ENCODE measurements at regions not wholly inside any gene's neighbourhood (a gene's known extent, or its start where the extent isn't known, plus 50 kb on each side); places are given as distances from the start of the nearest gene placed in this dataset.

GRCh38 chr11:70535191-70535971 lies 137.1 kb downstream of the CTTN start:
- no peak for DNase-seq (ENCODE audit: low read depth)

- DNase-seq (ENCODE audit: low read depth), result no peak
These were observed 137.9 kb downstream of the CTTN start for GRCh38 chr11:70536051-70536877.

GRCh38 chr11:70537576-70538571 lies 139.5 kb downstream of the CTTN start:
- DNase-seq (ENCODE audit: low read depth), result no peak

- no peak for DNase-seq (ENCODE audit: low read depth)
These were observed 140.5 kb downstream of the CTTN start for GRCh38 chr11:70538641-70539359.

DNA sequence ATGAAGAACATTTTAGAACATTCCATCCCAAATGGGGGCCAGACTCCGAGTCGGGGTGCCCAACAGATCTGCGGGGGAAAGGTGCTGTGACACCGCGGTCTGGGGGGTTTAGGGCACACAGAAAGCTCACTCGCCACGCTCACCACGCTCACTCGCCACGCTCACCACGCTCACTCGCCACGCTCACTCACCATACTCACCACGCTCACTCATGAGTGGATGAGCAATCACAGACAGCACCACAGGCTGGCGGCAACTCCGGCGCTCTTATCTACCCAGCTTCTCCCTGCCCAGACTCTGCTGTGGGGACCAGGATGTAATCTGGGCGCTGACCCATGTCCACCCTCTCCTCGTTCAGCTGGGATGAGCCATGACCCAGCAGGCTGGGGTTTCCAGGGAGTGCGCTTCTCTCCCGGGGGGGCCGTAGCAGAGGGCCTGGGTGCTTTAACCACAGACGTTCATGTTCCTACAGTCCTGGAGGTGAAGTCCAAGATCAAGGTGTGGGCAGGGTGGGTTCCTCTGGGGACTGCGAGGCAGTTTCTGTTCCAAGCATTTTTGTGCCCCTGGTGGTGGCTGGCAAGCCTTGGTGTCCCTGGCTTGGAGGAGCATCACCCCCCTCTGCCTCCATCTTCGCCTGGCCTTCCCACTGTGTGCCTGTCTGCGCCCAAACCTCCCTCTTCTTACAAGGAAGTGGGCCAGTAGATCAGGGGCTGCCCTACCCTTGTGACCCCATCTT lies 141.2 kb downstream of the CTTN start:
- no peak for DNase-seq (ENCODE audit: low read depth)

GRCh38 chr11:70540196-70540595 lies 141.9 kb downstream of the CTTN start:
- no peak for DNase-seq (ENCODE audit: low read depth)

GRCh38 chr11:70541176-70541575 lies 142.8 kb downstream of the CTTN start:
- no peak for DNase-seq (ENCODE audit: low read depth)

DNA sequence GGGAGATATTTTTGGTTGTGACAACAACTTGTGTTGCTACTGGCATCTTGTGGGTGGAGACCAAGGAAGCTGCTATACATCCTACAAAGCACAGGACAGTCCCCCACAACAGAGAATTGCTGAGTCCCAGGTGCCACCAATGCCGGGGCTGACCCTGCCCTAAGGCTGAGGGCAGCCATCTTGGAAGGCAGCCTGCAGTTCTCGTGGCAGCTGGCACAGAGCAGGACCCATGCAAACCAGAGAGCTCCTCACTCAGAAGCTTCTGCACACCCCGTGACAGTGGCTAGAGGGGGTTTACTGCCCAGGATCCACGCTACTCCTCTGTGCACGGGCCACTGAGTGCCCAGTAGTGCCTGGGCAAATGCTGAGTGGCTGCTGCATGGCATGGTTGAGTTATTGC lies 143.4 kb downstream of the CTTN start:
- no peak for DNase-seq (ENCODE audit: low read depth)

- DNase-seq (ENCODE audit: low read depth), result no peak
These were observed 144.1 kb downstream of the CTTN start for GRCh38 chr11:70542406-70542805.

DNA sequence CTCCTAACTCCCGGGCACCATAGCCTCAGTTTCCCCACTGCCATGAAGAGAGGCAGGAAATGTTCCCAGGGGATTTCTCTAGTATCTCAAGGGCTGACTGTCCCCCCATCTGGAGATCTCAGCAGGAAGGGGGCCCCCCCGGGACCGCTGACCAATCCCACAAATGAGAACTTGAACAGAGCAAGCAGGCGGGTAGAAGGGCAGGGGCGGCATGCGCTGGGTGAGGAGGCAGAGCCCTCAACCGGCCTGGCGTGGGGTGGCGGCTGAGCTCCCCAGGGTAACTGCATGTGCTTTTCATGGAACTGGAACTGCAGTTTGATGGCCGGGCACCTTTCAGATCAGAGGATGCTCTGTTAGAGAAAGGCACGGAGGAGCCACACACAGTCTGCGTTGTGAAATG lies 144.5 kb downstream of the CTTN start:
- no peak for DNase-seq (ENCODE audit: low read depth)

- DNase-seq (ENCODE audit: low read depth), result no peak
These were observed 145.3 kb downstream of the CTTN start for GRCh38 chr11:70543611-70544010.

DNA sequence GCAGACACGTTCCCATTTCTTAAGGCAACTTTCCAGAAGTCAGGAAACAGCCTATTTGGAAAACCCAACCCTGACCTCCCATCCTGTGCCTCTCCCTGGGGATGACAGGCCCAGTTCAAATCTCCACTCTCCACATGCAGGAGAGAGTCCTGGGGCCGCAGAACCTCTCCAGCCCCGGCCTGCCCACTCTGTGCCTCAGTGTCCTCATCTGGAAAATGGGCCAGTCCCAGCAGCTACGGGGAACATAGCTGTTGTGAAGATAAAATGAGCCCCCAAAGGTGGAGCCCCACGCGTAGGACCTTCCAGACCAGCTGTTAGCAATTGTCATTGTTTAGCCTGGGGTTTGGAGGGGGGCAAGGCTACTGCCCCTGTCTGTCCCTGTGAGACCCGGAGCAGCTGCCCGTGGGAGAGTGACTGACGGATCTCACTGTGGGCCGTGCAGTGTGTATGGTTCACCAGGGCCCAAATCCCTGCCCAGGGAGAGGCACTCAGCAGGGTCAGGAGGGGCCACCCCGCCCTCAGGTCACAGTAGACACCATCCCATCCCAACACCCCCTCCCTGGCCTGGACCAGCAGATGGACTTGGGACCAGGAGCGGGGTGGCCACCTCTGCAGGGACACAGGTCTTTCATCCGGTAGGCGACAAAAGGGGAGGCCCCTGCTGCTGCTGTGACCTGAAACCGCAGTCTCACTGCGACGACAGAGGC lies 145.9 kb downstream of the CTTN start:
- no peak for DNase-seq (ENCODE audit: low read depth)

GRCh38 chr11:70544774-70545609 lies 146.7 kb downstream of the CTTN start:
- no peak for DNase-seq (ENCODE audit: low read depth)

GRCh38 chr11:70545610-70545912 lies 147.2 kb downstream of the CTTN start:
- DNase-seq (ENCODE audit: low read depth), result no peak

DNA sequence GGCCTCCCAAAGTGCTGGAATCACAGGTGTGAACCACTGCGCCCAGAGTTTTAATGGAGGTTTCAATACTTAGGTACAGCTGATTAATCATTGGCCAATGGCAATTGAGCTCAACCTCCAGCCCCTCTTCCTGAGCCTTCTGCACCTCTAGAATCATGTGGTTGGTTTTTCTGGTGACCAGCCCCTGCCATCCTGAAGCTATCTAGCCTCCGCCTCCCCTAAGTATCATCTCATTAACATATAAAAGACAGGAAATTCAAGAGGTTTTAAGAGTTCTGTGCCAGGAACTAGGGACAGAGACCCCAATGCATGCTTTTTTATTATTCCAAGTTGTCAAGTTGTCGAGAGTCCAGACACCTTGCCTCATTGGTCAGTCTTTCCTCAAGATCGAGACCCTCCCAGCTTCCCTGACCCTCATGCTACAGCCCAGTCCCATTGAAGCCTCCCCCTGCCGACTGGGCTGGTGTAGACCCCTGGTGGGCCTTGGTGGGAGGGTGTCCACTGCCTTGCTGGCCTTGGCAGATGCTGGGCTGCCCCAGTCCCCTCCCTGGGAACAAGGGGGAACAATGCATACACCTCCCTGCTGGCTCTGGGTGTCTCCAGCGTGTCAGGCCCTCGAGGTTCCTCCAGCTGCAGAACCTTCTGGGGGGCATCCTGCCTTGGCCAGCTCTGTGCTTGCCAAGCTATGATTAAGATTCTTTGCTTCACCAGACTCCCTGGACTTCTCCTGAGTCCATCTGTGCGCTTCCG lies 148.0 kb downstream of the CTTN start:
- DNase-seq (ENCODE audit: low read depth), result no peak

DNA sequence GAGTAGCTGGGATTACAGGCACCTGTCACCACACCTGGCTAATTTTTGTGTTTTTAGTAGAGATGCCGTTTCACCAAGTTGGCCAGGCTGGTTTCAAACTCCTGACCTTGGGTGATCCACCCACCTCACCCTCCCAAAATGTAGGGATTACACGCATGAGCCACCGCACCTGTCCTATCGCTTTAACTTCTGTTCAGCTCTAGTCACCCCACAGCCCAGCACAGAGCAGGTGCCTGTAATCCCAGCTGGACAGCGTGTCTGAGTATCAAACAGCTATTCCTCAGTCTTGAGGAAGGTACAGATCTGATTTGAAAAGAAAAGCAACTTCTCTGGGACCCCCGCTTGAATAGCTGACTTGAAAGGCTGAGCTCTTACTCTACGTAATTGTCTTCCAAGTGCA lies 149.1 kb downstream of the CTTN start:
- no peak for DNase-seq (ENCODE audit: low read depth)

DNA sequence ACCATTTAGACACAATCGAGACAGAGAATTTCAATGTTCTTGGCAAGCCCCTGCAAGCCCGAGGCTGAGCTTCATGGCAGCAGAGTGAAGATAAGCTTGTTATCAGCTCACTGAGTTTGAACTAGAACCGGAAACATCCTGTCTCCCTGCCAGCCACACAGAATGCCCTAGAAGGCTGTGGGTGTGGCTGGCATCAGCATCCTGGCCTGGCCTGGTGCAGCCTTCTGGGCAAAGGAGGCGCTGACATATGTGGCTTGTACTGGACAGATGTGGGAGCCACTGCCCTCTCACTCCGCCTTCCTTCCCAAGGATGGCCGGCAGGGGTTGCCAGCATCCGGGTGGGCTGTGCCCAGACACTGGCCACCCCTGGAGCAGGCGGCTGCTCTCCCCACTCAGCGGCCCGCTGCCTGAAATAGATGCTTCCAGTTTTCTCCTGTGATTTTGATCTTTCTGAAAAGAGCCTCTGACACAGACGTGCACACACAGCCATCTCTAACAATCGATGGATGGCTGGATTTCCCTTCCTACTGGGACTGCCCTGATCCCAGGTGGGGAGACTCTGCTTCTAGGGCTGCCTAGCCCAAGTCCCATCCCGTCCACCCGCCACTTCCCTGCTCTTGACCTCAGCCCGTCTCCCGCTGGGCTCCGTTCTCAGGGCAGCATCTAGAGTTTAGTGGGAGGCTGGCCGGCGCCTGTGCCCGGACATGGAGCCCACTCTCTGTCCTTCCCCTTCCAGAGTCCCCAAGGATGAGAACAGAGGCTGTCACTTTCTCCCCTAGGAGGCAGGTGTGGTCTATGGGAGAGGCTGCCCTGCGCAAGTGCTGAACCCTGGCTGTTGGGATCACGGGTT lies 149.7 kb downstream of the CTTN start:
- DNase-seq (ENCODE audit: low read depth), result no peak

DNA sequence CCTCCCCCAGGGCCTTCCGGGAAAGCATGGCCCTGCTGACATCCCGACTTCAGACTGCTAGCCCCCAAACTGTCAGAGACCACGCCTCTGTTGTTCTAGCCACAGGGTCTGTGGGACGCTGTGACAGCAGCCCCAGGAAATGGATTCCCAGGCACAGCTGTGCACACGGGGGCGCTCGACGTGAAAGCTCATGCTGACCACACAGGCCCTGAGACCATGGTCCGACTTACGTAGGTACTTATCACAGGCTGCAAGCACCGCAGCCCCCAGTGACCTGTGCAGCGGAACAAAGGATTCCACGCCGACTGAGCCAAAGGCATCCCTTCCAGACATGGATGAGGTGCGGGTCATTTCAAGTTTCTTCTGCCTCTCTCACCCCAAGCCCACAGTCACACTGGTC lies 150.6 kb downstream of the CTTN start:
- no peak for DNase-seq (ENCODE audit: low read depth)

All from fibroblast of gingiva (primary cell).